IMR-90 (cell line): ENCODE measurements at regions not wholly inside any gene's neighbourhood (a gene's known extent, or its start where the extent isn't known, plus 50 kb on each side); places are given as distances from the start of the nearest gene placed in this dataset.

Experiments
- ATAC-seq: fragments of 200-7000 bp; cut with Tn5 transposase; 2 replicates; pipeline ENCODE4 v1.9.1; 2020; ENCODE audit warnings: low read depth, mild to moderate bottlenecking, moderate library complexity
- BruUV-seq: library from RNA; stranded (reverse); fragments of 400-500 nt; replicated peaks from 2 replicates; lab custom pipeline; 2021; lab: Mats Ljungman, UMichigan
- CTCF ChIA-PET: fragments of 300-600 bp; formaldehyde crosslinking; extraction: SDS; loops from one replicate; lab custom pipeline; 2021; ENCODE audit warnings: antibody characterized with exemption; lab: Yijun Ruan, JAX
- POLR2A ChIA-PET: fragments of 300-600 bp; sonication (Branson Sonifier 250); formaldehyde crosslinking; loops from one replicate; lab custom pipeline; 2022; ENCODE audit warnings: antibody characterized with exemption; ENCODE audit not compliant: unreplicated experiment; lab: Charles Lee
- DNase-seq: peaks from one replicate; pipeline ENCODE4 v3.0.0; 2013
- H2AFZ ChIP-seq: replicated peaks from 2 replicates; pipeline ENCODE3; 2013; ENCODE audit warnings: low read length, mild to moderate bottlenecking; ENCODE audit not compliant: poor library complexity
- H2AK5ac ChIP-seq: 2 replicates; pipeline ENCODE4 v1.6.1; 2013; ENCODE audit warnings: low read depth, low read length, inconsistent platforms
- H2AK9ac ChIP-seq: replicated peaks from 2 replicates; pipeline ENCODE3; 2013; ENCODE audit warnings: mild to moderate bottlenecking, low read depth, low read length, moderate library complexity; ENCODE audit not compliant: poor library complexity
- H2BK120ac ChIP-seq: 2 replicates; pipeline ENCODE4 v1.6.1; 2013; ENCODE audit warnings: low read depth, low read length, inconsistent platforms
- H2BK15ac ChIP-seq: 3 replicates; pipeline ENCODE4 v1.6.1; 2013; ENCODE audit warnings: low read depth, low read length, inconsistent platforms
- H2BK20ac ChIP-seq: 2 replicates; pipeline ENCODE4 v1.6.1; 2013; ENCODE audit warnings: low read depth, mild to moderate bottlenecking, inconsistent platforms, low read length, moderate library complexity
- H2BK5ac ChIP-seq: 2 replicates; pipeline ENCODE4 v1.6.1; 2013; ENCODE audit warnings: mild to moderate bottlenecking, low read depth, low read length, inconsistent platforms; ENCODE audit not compliant: poor library complexity, severe bottlenecking
- H3K14ac ChIP-seq: replicated peaks from 2 replicates; pipeline ENCODE4 v1.6.1; 2013; ENCODE audit warnings: low read depth, low read length, inconsistent platforms
- H3K18ac ChIP-seq: 2 replicates; pipeline ENCODE4 v1.6.1; 2013; ENCODE audit warnings: low read depth, low read length, control low read depth
- H3K23ac ChIP-seq: 2 replicates; pipeline ENCODE4 v1.6.1; 2013; ENCODE audit warnings: low read depth, low read length, inconsistent platforms
- H3K27ac ChIP-seq: 2 replicates; pipeline ENCODE4 v1.5.1; 2013; ENCODE audit warnings: mild to moderate bottlenecking, control low read depth, low read length; ENCODE audit not compliant: insufficient read depth
- H3K27me3 ChIP-seq: 2 replicates; pipeline ENCODE4 v1.6.1; 2013; ENCODE audit warnings: low read length; ENCODE audit not compliant: control insufficient read depth, insufficient read depth
- H3K36me3 ChIP-seq: 2 replicates; pipeline ENCODE4 v1.6.1; 2013; ENCODE audit warnings: low read length, mixed read lengths; ENCODE audit not compliant: control insufficient read depth, insufficient read depth
- H3K4ac ChIP-seq: 2 replicates; pipeline ENCODE4 v1.6.1; 2013; ENCODE audit warnings: low read depth, low read length, inconsistent platforms
- H3K4me1 ChIP-seq: 2 replicates; pipeline ENCODE4 v1.6.1; 2013; ENCODE audit warnings: low read length, mixed read lengths; ENCODE audit not compliant: control insufficient read depth, insufficient read depth
- H3K4me2 ChIP-seq: 2 replicates; pipeline ENCODE4 v1.6.1; 2013; ENCODE audit warnings: low read depth, mild to moderate bottlenecking, control low read depth, low read length, moderate library complexity
- H3K4me3 ChIP-seq: 2 replicates; pipeline ENCODE4 v1.5.1; 2013; ENCODE audit warnings: low read depth, mild to moderate bottlenecking, control low read depth, low read length, moderate library complexity; ENCODE audit not compliant: insufficient read depth
- H3K56ac ChIP-seq: 2 replicates; pipeline ENCODE4 v1.6.1; 2013; ENCODE audit warnings: low read length, inconsistent platforms; ENCODE audit not compliant: insufficient read depth; ENCODE audit errors: extremely low read depth
- H3K79me1 ChIP-seq, 2 experiments: 2 replicates each; pipeline ENCODE4 v1.6.1; 2013; ENCODE audit warnings: low read length in 2 of 2, inconsistent platforms in 1 of 2, low read depth in 1 of 2
- H3K9ac ChIP-seq: 2 replicates; pipeline ENCODE4 v1.6.1; 2013; ENCODE audit warnings: low read depth, low read length, control low read depth
- H3K9me1 ChIP-seq: 2 replicates; pipeline ENCODE4 v1.6.1; 2013; ENCODE audit warnings: low read length, inconsistent platforms; ENCODE audit not compliant: insufficient read depth
- H3K9me3 ChIP-seq: 2 replicates; pipeline ENCODE4 v1.6.1; 2013; ENCODE audit warnings: low read length; ENCODE audit not compliant: control insufficient read depth, insufficient read depth
- H4K20me1 ChIP-seq: 2 replicates; pipeline ENCODE4 v1.6.1; 2013; ENCODE audit warnings: low read length, inconsistent platforms; ENCODE audit not compliant: insufficient read depth
- H4K5ac ChIP-seq: 2 replicates; pipeline ENCODE4 v1.6.1; 2013; ENCODE audit warnings: mild to moderate bottlenecking, low read depth, low read length, control low read depth
- H4K8ac ChIP-seq, 2 experiments: 2 replicates each; pipeline ENCODE4 v1.6.1; 2013; ENCODE audit warnings: low read depth in 2 of 2, low read length in 2 of 2, control low read depth in 1 of 2, inconsistent platforms in 1 of 2
- H4K91ac ChIP-seq: 2 replicates; pipeline ENCODE4 v1.6.1; 2013; ENCODE audit warnings: low read depth, low read length, inconsistent platforms; ENCODE audit not compliant: insufficient read depth
- BHLHE40 ChIP-seq: fragments of 150-350 bp; IDR thresholded peaks from 2 replicates; pipeline ENCODE4 v1.6.1; 2016; ENCODE audit warnings: mild to moderate bottlenecking, low read depth, low read length
- CEBPB ChIP-seq: IDR thresholded peaks from 2 replicates; pipeline ENCODE4 v1.6.1; 2012; ENCODE audit warnings: low read depth, low read length, improper control_type of control experiment
- CTCF ChIP-seq: conservative IDR thresholded peaks from 2 replicates; pipeline ENCODE4 v1.5.1; 2012; ENCODE audit warnings: mild to moderate bottlenecking, low read depth, low read length, improper control_type of control experiment
- FOS ChIP-seq: fragments of 150-350 bp; IDR thresholded peaks from 2 replicates; pipeline ENCODE4 v1.6.1; 2016; ENCODE audit warnings: low read depth, low read length
- MAFK ChIP-seq: IDR thresholded peaks from 2 replicates; pipeline ENCODE4 v1.6.1; 2012; ENCODE audit warnings: low read depth, low read length, improper control_type of control experiment
- MAZ ChIP-seq: IDR thresholded peaks from 2 replicates; pipeline ENCODE4 v1.6.1; 2012; ENCODE audit warnings: low read depth, mild to moderate bottlenecking, low read length, improper control_type of control experiment, moderate library complexity, borderline replicate concordance
- NFE2L2 ChIP-seq: fragments of 150-350 bp; IDR thresholded peaks from 2 replicates; pipeline ENCODE4 v1.6.1; 2016; ENCODE audit warnings: low read depth, mild to moderate bottlenecking, low read length
- RAD21 ChIP-seq: IDR thresholded peaks from 2 replicates; pipeline ENCODE4 v1.6.1; 2012; ENCODE audit warnings: low read length, improper control_type of control experiment
- WGBS, 2 experiments: methylation state at CpG; one replicate each; pipeline versions ENCODE4 v1.1.5 to v1.1.7; 2013; ENCODE audit warnings: missing lambda C conversion rate in 2 of 2; ENCODE audit not compliant: insufficient read length in 1 of 2; ENCODE audit errors: extremely low coverage in 2 of 2; 5-methylcytosine and 5-hydroxymethylcytosine counted together
- dilution Hi-C: fragments of 300-500 bp; cut with HindIII; formaldehyde crosslinking; loops from one replicate; pipeline ENCODE4 v1.14.3; 2018; ENCODE audit warnings: low sequenced_read_pairs; ENCODE audit not compliant: unreplicated experiment
- in situ Hi-C: fragments of 300-500 bp; cut with MboI; formaldehyde crosslinking; loops from 3 replicates; pipeline ENCODE4 v1.14.3; 2019; ENCODE audit warnings: low sequenced_read_pairs, inconsistent platforms, mixed read lengths
- intact Hi-C: fragments of 100-400 bp; cut with micrococcal nuclease; formaldehyde crosslinking; loops from 2 replicates; pipeline ENCODE4 v1.10.0; 2022
- TF ChIP-seq, protein P1 (sequence below): fragments of 150-350 bp; IDR thresholded peaks from 2 replicates; pipeline ENCODE4 v1.6.1; 2017; ENCODE audit warnings: mild to moderate bottlenecking, antibody characterized with exemption, low read length, low read depth

DNA sequence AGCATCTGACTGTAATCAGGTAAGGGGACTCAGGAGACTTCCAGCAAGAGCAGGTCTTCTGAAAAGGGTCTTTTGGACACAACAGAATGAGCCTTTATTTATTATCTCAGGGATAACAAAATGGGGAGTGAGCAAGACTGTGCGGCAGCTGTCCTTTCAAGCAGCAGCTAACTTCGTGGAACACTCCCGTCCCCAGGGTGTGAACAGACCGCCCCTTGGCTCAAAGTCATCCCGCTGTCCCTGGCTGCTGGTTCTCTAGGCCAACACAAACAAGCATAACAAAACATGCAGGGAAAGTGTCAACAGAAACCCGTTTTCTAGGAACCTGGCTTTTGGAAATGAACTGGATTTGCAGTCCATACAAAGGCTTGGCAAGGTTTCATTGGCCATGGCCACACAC lies 787.9 kb upstream of the FANCL start:
- Histone ChIP-seq H3K9me1 (no peaks in the 10 kb centered on the region), H3K4me1 (no peaks in the 10 kb centered on the region), H3K14ac (no peak overlapping the region), H3K56ac (no peak overlapping the region), H3K9ac (no peak overlapping the region), H2BK120ac (no peak overlapping the region), H3K27ac (no peak overlapping the region), H3K79me1 (no peaks in the 10 kb centered on the region), H3K27me3 (no peaks in the 10 kb centered on the region), H2AFZ (no peak overlapping the region), H4K91ac (no peak overlapping the region), H2BK15ac (no peak overlapping the region), H3K4me3 (no peak overlapping the region), H3K4ac (no peak overlapping the region), H2BK5ac (no peak overlapping the region), H3K18ac (no peak overlapping the region), H3K9me3 (no peaks in the 10 kb centered on the region), H3K4me2 (no peak overlapping the region), H2AK9ac (no peak overlapping the region), H4K20me1 (no peaks in the 10 kb centered on the region), H2BK20ac (no peak overlapping the region), H3K23ac (no peak overlapping the region), H4K5ac (no peak overlapping the region), H3K36me3 (no peaks in the 10 kb centered on the region), H2AK5ac (no peak overlapping the region), H4K8ac (no peak overlapping the region)
- dilution Hi-C loops (no loop called here), in situ Hi-C loops (loop anchor here (10.0 kb wide), 1 partner anchor 1536 kb away; no protein-coding TSS in a partner anchor), intact Hi-C loops (no loop called here)
- TF ChIP-seq CEBPB (no peak), FOS (no peak), RAD21 (no peak), BHLHE40 (no peak), CTCF (no peak), NFE2L2 (no peak), MAFK (no peak), MAZ (no peak)
- TF ChIP-seq, protein P1, sequence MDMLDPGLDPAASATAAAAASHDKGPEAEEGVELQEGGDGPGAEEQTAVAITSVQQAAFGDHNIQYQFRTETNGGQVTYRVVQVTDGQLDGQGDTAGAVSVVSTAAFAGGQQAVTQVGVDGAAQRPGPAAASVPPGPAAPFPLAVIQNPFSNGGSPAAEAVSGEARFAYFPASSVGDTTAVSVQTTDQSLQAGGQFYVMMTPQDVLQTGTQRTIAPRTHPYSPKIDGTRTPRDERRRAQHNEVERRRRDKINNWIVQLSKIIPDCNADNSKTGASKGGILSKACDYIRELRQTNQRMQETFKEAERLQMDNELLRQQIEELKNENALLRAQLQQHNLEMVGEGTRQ: no peak
- 40% methylated on average over 6 of the region's 6 CpGs; no CpG with 5 or more reads in 1 of the 2 experiments for WGBS, 2 experiments
- no peak for ATAC-seq
- CTCF ChIA-PET: no interaction called here
- DNase-seq: no peak
- no TSS peak for BruUV-seq
- POLR2A ChIA-PET: no interaction called here
